Stimulated activated CD8-positive, alpha-beta memory T cell treated with anti-CD3 and anti-CD28 coated beads, Interleukin-12 subunit alpha, Interleukin-12 subunit beta, amount 100 ng/mL, for 24 hours (primary cell): ENCODE measurements at regions not wholly inside any gene's neighbourhood (a gene's known extent, or its start where the extent isn't known, plus 50 kb on each side); places are given as distances from the start of the nearest gene placed in this dataset.

Experiments used
- DNase-seq: peaks from one replicate; pipeline ENCODE4 v3.0.0-alpha.2; 2020; ENCODE audit errors: extremely low read depth

DNA sequence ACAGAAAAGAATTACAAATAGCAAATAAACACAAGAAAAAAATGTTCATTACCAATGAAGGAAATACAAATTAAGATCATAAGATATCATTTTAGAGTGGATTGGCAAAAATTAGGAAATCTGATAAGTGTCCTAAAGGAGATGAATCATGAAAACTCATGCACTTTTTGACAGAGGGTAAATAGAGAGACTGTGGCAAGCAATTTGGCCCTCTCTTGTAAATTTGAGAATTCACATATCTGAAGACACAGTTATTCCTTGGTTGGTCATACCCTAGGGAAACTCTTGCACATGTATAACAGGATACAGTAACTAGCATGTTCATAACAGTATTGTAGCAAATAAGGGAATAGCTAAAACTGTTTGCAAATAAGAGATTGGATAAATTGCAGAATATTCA is 246.0 kb upstream of the GADL1 start:
- DNase-seq: no peak

GRCh38 chr3:31142139-31142538 is 247.7 kb upstream of the GADL1 start:
- no peak for DNase-seq

DNA sequence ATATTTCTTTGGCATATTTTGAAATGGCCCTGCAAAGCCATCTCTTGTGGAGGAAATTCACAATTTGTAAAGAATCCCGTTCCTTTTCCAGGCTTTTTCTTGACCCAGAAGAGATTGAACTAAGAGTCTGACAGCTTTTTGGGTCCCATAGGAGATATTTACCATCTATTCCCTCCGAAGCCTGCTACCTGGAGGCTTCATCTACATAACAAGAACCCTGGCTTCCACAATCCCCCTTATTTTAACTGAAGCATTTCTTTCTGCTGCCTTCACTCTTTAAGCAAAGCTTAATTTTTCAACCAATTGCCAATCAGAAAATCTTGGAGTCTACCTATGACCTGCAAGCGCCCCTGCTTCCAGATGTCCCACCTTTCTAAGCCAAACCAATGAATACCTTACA is 248.1 kb upstream of the GADL1 start:
- DNase-seq: no peak

DNA sequence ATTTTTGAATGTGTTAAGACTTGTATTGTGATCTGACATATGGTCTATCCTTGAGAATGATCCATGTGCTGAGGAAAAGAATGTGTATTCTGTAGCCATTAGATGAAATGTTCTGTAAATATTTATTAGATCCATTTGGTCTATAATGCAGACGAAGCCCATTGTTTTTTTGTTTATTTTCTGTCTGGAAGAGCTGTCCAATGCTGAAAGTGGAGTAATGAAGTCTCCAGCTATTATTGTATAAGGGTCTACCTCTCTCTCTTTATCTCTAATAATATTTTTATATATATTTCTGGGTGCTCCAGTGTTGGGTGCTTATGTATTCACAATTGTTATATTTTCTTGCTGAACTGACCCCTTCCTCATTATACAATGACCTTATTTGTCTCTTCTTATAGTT is 250.6 kb upstream of the GADL1 start:
- DNase-seq: no peak

DNA sequence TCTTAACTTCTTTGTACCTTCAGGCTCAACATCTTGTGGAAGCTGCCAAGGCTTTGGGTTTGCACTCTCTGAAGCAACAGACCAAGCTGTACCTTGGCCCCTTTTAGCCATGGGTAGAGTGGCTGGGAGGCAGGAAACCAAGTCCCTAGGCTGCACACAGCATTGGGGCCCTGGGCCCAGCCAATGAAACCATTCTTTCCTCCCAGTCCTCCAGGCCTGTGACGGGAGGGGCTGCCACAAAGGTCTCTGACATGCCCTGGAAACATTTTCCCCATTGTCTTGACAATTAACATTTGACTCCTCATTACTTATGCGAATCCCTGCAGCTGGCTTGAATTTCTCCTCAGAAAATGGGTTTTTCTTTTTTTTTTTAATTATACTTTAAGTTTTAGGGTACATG is 253.1 kb upstream of the GADL1 start:
- DNase-seq: no peak

- DNase-seq: no peak
These were observed 262.7 kb upstream of the GADL1 start for GRCh38 chr3:31157047-31157694.

DNA sequence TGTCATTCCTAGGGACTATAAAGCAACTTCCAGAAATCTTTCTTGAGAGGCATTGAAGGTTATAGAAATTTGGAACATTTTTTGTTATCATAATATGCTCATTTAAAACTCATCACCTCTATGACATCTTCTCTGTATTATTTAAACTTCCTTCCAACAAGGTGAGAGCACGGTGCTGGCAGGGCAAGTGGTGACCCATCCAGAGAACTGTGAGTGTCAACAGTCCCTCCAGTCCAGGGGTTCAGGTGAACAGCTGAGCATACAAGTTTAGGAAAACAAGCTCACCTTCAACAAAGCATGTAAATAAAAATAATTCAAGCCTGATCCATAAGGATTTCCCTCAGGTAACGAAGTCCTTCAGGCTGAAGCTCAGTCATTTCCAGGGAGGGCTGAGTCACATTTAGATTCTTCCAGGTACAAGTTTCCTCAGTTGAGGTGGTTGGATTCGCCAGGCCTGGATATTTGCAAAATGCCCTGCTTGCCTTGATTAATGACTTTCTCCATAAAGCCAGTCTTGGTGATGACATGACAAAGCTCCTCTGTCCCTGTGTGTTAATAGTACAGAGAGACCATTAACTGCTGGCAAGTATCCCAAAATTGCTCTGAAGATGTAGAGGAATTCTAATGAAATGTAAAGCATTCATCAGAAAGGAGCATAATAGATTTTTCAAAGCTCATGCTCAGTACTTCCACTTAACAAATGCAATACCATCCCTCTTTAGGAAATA is 263.6 kb upstream of the GADL1 start:
- no peak for DNase-seq

DNA sequence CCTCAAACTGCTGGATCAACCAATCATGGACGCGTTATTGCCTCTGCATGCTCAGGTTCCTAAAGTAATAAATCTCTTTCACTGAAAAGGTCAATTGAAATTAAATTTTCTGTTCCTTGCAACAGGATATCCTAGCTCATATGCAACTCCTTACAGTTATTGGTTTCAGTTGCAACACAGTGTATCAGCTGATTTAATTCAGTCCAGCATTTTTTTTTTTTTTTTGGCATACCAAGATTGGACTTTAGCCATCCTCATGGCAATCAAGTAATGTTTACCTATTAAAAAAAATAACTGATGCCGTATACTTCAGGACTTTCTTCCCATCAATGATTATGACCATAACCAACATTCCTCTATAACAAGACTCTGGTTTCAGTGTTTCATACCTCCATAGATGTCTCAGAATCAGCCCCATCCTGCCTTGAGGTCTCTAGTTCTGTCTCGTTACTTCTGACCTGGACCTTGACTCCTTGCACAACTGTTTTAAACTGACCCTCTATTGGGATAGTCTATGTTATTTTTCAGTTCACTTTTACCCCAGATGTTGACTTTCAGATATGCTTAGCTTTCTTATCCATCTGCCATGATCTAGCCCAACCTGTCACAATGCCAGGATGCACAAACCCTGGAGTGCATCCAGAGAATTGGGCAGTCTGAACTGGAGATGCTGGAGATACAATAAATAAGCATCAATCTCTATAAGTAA is 265.0 kb upstream of the GADL1 start:
- DNase-seq: no peak

DNA sequence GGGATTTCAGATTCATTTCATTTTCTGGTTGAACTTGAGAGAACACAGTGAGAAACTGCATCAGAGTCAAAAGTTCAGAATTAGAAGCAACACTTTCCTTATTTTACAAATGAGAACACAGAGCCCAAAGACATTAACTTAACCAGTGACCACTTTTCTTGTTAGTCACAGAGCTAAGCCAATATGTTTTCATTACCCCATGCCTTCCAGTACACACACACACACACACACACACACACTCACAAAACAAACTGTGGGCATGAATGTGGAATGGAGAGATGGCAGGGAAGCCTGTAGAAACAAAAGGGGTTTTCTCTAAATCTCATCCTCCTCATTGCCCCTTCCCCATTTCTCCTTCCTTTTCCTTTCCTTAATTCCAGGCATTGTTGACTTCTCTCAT is 267.4 kb upstream of the GADL1 start:
- DNase-seq: no peak

DNA sequence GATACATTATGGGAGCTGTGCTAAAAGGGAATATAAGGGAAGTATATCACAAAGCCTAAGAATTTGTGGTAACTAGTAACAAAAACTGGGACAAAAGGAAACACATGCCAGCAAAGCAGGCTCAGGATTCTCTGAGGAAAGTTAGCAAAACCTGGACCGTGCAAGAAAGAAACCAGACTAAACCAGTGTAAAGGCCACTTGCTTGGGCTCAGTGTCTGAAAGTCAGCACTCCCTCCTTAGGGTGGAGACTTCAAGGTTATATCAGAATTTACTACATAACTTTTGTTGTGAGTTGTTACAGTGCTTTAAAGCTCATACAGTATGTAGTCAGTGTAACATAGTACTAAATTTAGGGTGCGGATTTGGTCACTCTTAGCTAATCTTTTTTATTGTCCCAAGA is 269.9 kb upstream of the GADL1 start:
- DNase-seq: no peak

DNA sequence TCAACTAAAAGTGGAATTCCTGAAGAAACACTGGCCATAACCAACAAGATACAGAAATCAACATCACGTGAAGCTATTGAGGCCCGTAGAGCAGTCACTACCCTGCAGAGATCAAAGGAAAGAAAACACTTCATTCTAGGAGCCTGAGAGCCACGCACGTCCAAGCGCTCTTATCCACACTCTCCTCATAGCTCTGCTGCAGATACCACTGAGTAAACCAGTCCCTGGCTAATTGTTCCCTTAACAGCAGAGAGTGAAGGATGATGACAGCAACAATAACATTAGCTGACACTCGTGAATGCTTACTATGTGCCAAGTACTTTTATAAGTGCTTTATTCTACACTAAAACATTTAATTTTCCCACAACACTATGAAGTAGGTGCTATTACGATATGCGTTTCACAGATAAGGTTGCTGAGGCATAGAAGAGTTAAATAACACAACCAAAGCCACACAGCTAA is 271.0 kb upstream of the GADL1 start:
- no peak for DNase-seq

GRCh38 chr3:31166249-31166885 is 271.9 kb upstream of the GADL1 start:
- DNase-seq: no peak

- no peak for DNase-seq
These were observed 273.2 kb upstream of the GADL1 start for GRCh38 chr3:31167666-31168065.

DNA sequence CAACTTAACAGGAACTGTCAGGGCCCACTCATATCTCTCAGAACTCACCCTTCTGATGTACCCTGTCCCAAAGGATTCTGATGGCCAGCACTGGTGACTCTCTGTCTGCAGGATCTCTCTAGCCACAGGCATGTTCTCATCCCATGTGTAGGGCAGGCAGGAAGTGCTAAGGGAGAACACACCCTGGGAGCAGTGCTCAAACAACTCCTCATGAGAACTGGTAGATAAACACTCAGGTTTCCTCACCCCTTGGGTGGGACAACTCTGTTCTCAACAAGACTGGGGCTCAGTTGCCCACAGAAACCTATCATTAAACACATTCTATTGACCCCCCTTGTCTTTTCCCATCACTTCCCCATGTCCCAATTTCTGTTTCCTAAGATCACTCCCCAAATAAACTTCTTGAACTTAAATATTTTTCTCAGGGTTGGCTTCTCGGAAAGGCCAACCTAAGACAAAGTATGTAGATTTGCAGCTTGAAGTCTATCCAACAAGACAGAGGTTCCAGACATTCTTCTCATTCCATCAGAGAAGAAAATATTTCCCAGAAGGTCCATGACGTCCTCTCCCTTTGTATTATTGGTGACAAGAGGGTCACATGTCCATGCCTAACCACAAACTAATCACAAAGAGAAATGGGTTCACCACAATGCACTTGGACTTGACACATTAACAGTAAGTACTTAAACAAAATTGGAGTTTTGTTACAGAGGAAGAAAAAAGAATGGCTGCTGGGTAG is 276.6 kb upstream of the GADL1 start:
- DNase-seq: no peak

DNA sequence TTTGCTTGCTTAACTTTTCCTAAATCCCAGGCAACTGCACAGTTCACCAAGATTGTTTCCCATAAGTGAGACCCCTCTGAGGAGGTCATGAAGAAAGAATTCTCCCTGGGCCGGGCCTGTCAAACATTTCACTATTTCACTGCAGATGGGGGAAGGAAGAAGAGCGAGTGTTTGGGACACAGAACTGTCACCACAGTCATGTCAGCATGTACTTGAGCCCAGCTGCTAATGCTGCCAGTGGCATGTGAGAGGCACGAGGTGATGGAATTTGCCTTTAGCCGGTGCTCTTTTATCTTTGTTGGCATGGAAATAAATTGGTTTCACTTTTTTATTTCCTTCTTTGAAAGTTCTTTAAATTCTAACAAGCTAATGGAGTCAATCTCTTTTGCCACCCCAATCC is 277.9 kb upstream of the GADL1 start:
- no peak for DNase-seq

GRCh38 chr3:31173118-31173718 is 278.8 kb upstream of the GADL1 start:
- no peak for DNase-seq

- DNase-seq: no peak
These were observed 279.6 kb upstream of the GADL1 start for GRCh38 chr3:31174079-31174478.

DNA sequence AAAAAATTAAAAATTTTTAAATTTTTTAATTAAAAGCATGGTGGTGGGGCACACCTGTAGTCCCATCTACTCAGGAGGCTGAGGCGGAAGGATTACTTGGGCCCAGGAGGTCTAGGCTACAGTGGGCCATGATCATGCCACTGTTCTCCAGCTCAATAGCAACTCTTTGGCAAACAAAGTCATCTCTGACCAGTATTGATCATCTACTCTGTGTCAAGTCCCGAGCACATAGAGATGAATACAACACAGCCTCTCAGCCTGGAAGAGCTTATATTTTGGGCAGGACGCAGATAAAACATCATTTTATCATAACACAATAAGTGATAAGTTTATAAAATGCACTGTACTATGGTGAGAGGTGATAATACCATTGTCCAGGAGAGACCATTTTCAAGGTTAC is 281.6 kb upstream of the GADL1 start:
- no peak for DNase-seq

- DNase-seq: no peak
These were observed 284.0 kb upstream of the GADL1 start for GRCh38 chr3:31178467-31178866.

- DNase-seq: no peak
These were observed 285.3 kb upstream of the GADL1 start for GRCh38 chr3:31179768-31180167.

- DNase-seq: no peak
These were observed 285.8 kb upstream of the GADL1 start for GRCh38 chr3:31180274-31180673.
